Gastrocnemius medialis (tissue), 4 donors: ENCODE measurements at regions not wholly inside any gene's neighbourhood (a gene's known extent, or its start where the extent isn't known, plus 50 kb on each side); places are given as distances from the start of the nearest gene placed in this dataset.

ENCODE experiments used
- ATAC-seq, 2 donors: fragments of 150-250 bp; one replicate each; pipeline ENCODE4 v1.9.1; 2016
- DNase-seq, 2 donors: peaks; one replicate each; pipeline ENCODE4 v3.0.0-alpha.2; 2019
- H3K27ac ChIP-seq, 4 donors: fragments of 200-600 bp; sonication (generic); 1 replicate in 1 of 4; 2 replicates in 3 of 4; pipeline ENCODE4 v1.5.1; 2016 to 2018; ENCODE audit warnings: mild to moderate bottlenecking in 2 of 4, moderate library complexity in 1 of 4
- H3K27me3 ChIP-seq, 3 donors: fragments of 200-600 bp; sonication (generic) in 2 of 3; 1 replicate in 1 of 3; 2 replicates in 2 of 3; pipeline versions ENCODE4 v1.5.1 to v1.6.0; 2016 to 2019; ENCODE audit warnings: mild to moderate bottlenecking in 1 of 3, moderate library complexity in 1 of 3
- H3K36me3 ChIP-seq, 2 donors: fragments of 200-600 bp; sonication (generic) in 1 of 2; one replicate each; pipeline ENCODE4 v1.5.1; 2017 to 2018
- H3K4me1 ChIP-seq, 2 donors: fragments of 200-600 bp; sonication (generic) in 1 of 2; one replicate each; pipeline ENCODE4 v1.5.1; 2016 to 2017; ENCODE audit warnings: mild to moderate bottlenecking in 2 of 2
- H3K4me3 ChIP-seq, 4 donors: fragments of 200-600 bp; sonication (generic) in 3 of 4; 1 replicate in 1 of 4; 2 replicates in 3 of 4; pipeline ENCODE4 v1.5.1; 2016 to 2019; ENCODE audit warnings: mild to moderate bottlenecking in 2 of 4
- H3K9me3 ChIP-seq, 3 donors: fragments of 200-600 bp; sonication (generic) in 2 of 3; 1 replicate in 1 of 3; 2 replicates in 2 of 3; pipeline ENCODE4 v1.5.1; 2016 to 2019
- POLR2A ChIP-seq, 2 donors: fragments of 450-650 bp; IDR thresholded peaks; one replicate each; pipeline ENCODE4 v1.6.1; 2017; ENCODE audit warnings: antibody characterized with exemption in 2 of 2, mild to moderate bottlenecking in 2 of 2, moderate library complexity in 2 of 2
- in situ Hi-C, 4 donors: fragments of 200-750 bp; cut with MboI; loops; one replicate each; pipeline versions ENCODE4 v1.15.0 to v1.8.0; 2017; ENCODE audit warnings: low sequenced_read_pairs in 4 of 4
- intact Hi-C: fragments of 100-400 bp; cut with DNase I; formaldehyde crosslinking; loops from one replicate; pipeline ENCODE4 v1.15.1; 2023; ENCODE audit warnings: low total_unique reads
- TF ChIP-seq, protein P1 (sequence below), 5 experiments: fragments of 450-650 bp in 3 of 5; fragments of 200-600 bp in 2 of 5; sonication (generic) in 2 of 5; IDR thresholded peaks in 4 of 5; conservative IDR thresholded peaks in 1 of 5; 1 replicate in 4 of 5; 2 replicates in 1 of 5; pipeline ENCODE4 v1.5.1; 2016 to 2019; ENCODE audit warnings: antibody characterized with exemption in 5 of 5, mild to moderate bottlenecking in 3 of 5, moderate library complexity in 3 of 5

DNA sequence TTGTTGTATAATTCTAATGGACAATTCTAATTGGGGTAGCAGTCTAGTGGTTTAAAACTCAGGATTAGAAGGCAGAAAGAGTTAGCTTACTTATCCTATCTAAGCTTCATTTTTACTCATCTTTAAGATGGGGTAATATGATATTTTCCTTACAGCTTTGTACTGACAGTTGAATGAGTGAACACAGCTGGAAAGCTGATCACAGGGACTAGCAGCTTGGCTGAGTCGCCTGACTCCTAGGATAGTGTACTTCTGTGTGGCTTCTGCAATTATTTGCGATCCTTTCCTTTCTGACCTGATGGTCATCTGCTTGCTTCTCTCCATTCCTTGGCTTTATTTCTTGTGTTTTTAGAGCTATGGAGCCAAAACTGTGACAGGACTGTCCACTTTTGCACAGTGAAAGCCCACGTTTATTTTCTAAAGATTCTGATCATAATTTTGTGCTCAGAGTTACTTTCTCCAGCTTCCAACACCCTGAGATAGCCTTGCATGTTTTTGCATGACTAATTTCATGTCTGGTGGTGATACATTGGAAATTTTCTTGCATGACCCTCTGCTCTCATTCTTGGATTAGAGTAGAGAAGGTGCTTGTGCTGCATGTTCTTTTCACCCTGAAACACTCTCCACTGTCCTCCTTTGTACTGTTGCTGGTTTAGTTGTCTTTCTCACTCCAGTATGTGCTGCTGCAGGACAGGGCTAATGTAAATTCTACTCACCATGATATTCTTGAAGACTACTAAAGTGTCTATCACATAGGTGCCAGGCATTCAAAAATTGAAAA lies 377.0 kb upstream of the ATP2B1 start:
- no peaks in the 10 kb centered on the region for H3K4me1 ChIP-seq
- no peaks in the 10 kb centered on the region for H3K9me3 ChIP-seq
- DNase-seq (no peak), ATAC-seq (no peak)
- intact Hi-C loops: no loop called here
- in situ Hi-C loops: no loop called here
- TF ChIP-seq, protein P1, sequence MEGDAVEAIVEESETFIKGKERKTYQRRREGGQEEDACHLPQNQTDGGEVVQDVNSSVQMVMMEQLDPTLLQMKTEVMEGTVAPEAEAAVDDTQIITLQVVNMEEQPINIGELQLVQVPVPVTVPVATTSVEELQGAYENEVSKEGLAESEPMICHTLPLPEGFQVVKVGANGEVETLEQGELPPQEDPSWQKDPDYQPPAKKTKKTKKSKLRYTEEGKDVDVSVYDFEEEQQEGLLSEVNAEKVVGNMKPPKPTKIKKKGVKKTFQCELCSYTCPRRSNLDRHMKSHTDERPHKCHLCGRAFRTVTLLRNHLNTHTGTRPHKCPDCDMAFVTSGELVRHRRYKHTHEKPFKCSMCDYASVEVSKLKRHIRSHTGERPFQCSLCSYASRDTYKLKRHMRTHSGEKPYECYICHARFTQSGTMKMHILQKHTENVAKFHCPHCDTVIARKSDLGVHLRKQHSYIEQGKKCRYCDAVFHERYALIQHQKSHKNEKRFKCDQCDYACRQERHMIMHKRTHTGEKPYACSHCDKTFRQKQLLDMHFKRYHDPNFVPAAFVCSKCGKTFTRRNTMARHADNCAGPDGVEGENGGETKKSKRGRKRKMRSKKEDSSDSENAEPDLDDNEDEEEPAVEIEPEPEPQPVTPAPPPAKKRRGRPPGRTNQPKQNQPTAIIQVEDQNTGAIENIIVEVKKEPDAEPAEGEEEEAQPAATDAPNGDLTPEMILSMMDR (IDR thresholded peaks at IDR 0.05 in 4 of 5, conservative IDR thresholded peaks at IDR 0.05 in 1 of 5): no peak
- no peak for TF ChIP-seq POLR2A (IDR thresholded peaks at IDR 0.05)
- H3K4me3 ChIP-seq: no peak overlapping the region
- H3K36me3 ChIP-seq: no peaks in the 10 kb centered on the region
- no peak overlapping the region for H3K27ac ChIP-seq
- no peaks in the 10 kb centered on the region for H3K27me3 ChIP-seq

- Histone ChIP-seq H3K36me3 (no peaks in the 10 kb centered on the region), H3K27ac (no peak overlapping the region), H3K4me1 (no peaks in the 10 kb centered on the region), H3K27me3 (no peaks in the 10 kb centered on the region), H3K4me3 (no peak overlapping the region), H3K9me3 (no peaks in the 10 kb centered on the region)
- ATAC-seq (no peak), DNase-seq (no peak)
- in situ Hi-C loops (no loop called here), intact Hi-C loops (no loop called here)
- no peak for TF ChIP-seq POLR2A (IDR thresholded peaks at IDR 0.05)
- TF ChIP-seq, protein P1 (IDR thresholded peaks at IDR 0.05 in 4 of 5, conservative IDR thresholded peaks at IDR 0.05 in 1 of 5): no peak
Observed at GRCh38 chr12:90084018-90084417, 375.4 kb upstream of the ATP2B1 start.

DNA sequence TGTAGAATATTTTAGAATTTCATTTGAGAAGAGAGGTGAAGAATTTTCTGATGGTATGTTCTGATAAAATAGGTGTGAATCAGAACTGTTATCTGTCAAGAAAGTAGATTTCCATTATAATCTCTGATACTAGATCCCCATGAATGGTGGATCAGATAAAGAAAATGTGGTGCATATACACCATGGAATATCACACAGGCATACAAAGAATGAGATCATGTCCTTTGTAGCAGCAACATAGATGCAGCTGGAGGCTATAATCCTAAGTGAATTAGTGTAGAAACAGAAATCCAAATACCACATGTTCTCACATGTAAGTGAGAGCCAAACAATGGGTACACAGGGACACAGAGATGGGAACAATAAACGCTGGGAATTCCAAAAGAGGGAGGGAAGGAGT lies 372.0 kb upstream of the ATP2B1 start:
- ATAC-seq (no peak), DNase-seq (no peak)
- intact Hi-C loops: no loop called here
- Histone ChIP-seq H3K27me3 (no peaks in the 10 kb centered on the region), H3K9me3 (no peaks in the 10 kb centered on the region), H3K27ac (no peak overlapping the region), H3K4me3 (no peak overlapping the region), H3K4me1 (no peaks in the 10 kb centered on the region), H3K36me3 (no peaks in the 10 kb centered on the region)
- in situ Hi-C loops: no loop called here
- TF ChIP-seq POLR2A (IDR thresholded peaks at IDR 0.05): no peak
- TF ChIP-seq, protein P1 (IDR thresholded peaks at IDR 0.05 in 4 of 5, conservative IDR thresholded peaks at IDR 0.05 in 1 of 5): no peak

GRCh38 chr12:90079529-90080210 lies 371.0 kb upstream of the ATP2B1 start:
- no peak for ATAC-seq
- no peak for DNase-seq
- TF ChIP-seq, protein P1 (IDR thresholded peaks at IDR 0.05 in 4 of 5, conservative IDR thresholded peaks at IDR 0.05 in 1 of 5): no peak
- no peak for TF ChIP-seq POLR2A (IDR thresholded peaks at IDR 0.05)
- Histone ChIP-seq H3K4me1 (no peaks in the 10 kb centered on the region), H3K27ac (no peak overlapping the region), H3K27me3 (no peaks in the 10 kb centered on the region), H3K36me3 (no peaks in the 10 kb centered on the region), H3K9me3 (no peaks in the 10 kb centered on the region), H3K4me3 (no peak overlapping the region)
- intact Hi-C loops: no loop called here
- in situ Hi-C loops: no loop called here
